IMR-90 (cell line): ENCODE measurements at regions not wholly inside any gene's neighbourhood (a gene's known extent, or its start where the extent isn't known, plus 50 kb on each side); places are given as distances from the start of the nearest gene placed in this dataset.
A peak's percentile ranks its signal among the peaks of the same experiment; 100 is the strongest.

ENCODE experiments used
- ATAC-seq: fragments of 200-7000 bp; cut with Tn5 transposase; 2 replicates; pipeline ENCODE4 v1.9.1; 2020; ENCODE audit warnings: low read depth, mild to moderate bottlenecking, moderate library complexity
- BruUV-seq: library from RNA; stranded (reverse); fragments of 400-500 nt; replicated peaks from 2 replicates; lab custom pipeline; 2021; lab: Mats Ljungman, UMichigan
- CTCF ChIA-PET: fragments of 300-600 bp; formaldehyde crosslinking; extraction: SDS; loops from one replicate; lab custom pipeline; 2021; ENCODE audit warnings: antibody characterized with exemption; lab: Yijun Ruan, JAX
- POLR2A ChIA-PET: fragments of 300-600 bp; sonication (Branson Sonifier 250); formaldehyde crosslinking; loops from one replicate; lab custom pipeline; 2022; ENCODE audit warnings: antibody characterized with exemption; ENCODE audit not compliant: unreplicated experiment; lab: Charles Lee
- DNase-seq: peaks from one replicate; pipeline ENCODE4 v3.0.0; 2013
- H2AFZ ChIP-seq: replicated peaks from 2 replicates; pipeline ENCODE3; 2013; ENCODE audit warnings: low read length, mild to moderate bottlenecking; ENCODE audit not compliant: poor library complexity
- H2AK5ac ChIP-seq: 2 replicates; pipeline ENCODE4 v1.6.1; 2013; ENCODE audit warnings: low read depth, low read length, inconsistent platforms
- H2AK9ac ChIP-seq: replicated peaks from 2 replicates; pipeline ENCODE3; 2013; ENCODE audit warnings: mild to moderate bottlenecking, low read depth, low read length, moderate library complexity; ENCODE audit not compliant: poor library complexity
- H2BK120ac ChIP-seq: 2 replicates; pipeline ENCODE4 v1.6.1; 2013; ENCODE audit warnings: low read depth, low read length, inconsistent platforms
- H2BK15ac ChIP-seq: 3 replicates; pipeline ENCODE4 v1.6.1; 2013; ENCODE audit warnings: low read depth, low read length, inconsistent platforms
- H2BK20ac ChIP-seq: 2 replicates; pipeline ENCODE4 v1.6.1; 2013; ENCODE audit warnings: low read depth, mild to moderate bottlenecking, inconsistent platforms, low read length, moderate library complexity
- H2BK5ac ChIP-seq: 2 replicates; pipeline ENCODE4 v1.6.1; 2013; ENCODE audit warnings: mild to moderate bottlenecking, low read depth, low read length, inconsistent platforms; ENCODE audit not compliant: poor library complexity, severe bottlenecking
- H3K14ac ChIP-seq: replicated peaks from 2 replicates; pipeline ENCODE4 v1.6.1; 2013; ENCODE audit warnings: low read depth, low read length, inconsistent platforms
- H3K18ac ChIP-seq: 2 replicates; pipeline ENCODE4 v1.6.1; 2013; ENCODE audit warnings: low read depth, low read length, control low read depth
- H3K23ac ChIP-seq: 2 replicates; pipeline ENCODE4 v1.6.1; 2013; ENCODE audit warnings: low read depth, low read length, inconsistent platforms
- H3K27ac ChIP-seq: 2 replicates; pipeline ENCODE4 v1.5.1; 2013; ENCODE audit warnings: mild to moderate bottlenecking, control low read depth, low read length; ENCODE audit not compliant: insufficient read depth
- H3K27me3 ChIP-seq: 2 replicates; pipeline ENCODE4 v1.6.1; 2013; ENCODE audit warnings: low read length; ENCODE audit not compliant: control insufficient read depth, insufficient read depth
- H3K36me3 ChIP-seq: 2 replicates; pipeline ENCODE4 v1.6.1; 2013; ENCODE audit warnings: low read length, mixed read lengths; ENCODE audit not compliant: control insufficient read depth, insufficient read depth
- H3K4ac ChIP-seq: 2 replicates; pipeline ENCODE4 v1.6.1; 2013; ENCODE audit warnings: low read depth, low read length, inconsistent platforms
- H3K4me1 ChIP-seq: 2 replicates; pipeline ENCODE4 v1.6.1; 2013; ENCODE audit warnings: low read length, mixed read lengths; ENCODE audit not compliant: control insufficient read depth, insufficient read depth
- H3K4me2 ChIP-seq: 2 replicates; pipeline ENCODE4 v1.6.1; 2013; ENCODE audit warnings: low read depth, mild to moderate bottlenecking, control low read depth, low read length, moderate library complexity
- H3K4me3 ChIP-seq: 2 replicates; pipeline ENCODE4 v1.5.1; 2013; ENCODE audit warnings: low read depth, mild to moderate bottlenecking, control low read depth, low read length, moderate library complexity; ENCODE audit not compliant: insufficient read depth
- H3K56ac ChIP-seq: 2 replicates; pipeline ENCODE4 v1.6.1; 2013; ENCODE audit warnings: low read length, inconsistent platforms; ENCODE audit not compliant: insufficient read depth; ENCODE audit errors: extremely low read depth
- H3K79me1 ChIP-seq, 2 experiments: 2 replicates each; pipeline ENCODE4 v1.6.1; 2013; ENCODE audit warnings: low read length in 2 of 2, inconsistent platforms in 1 of 2, low read depth in 1 of 2
- H3K9ac ChIP-seq: 2 replicates; pipeline ENCODE4 v1.6.1; 2013; ENCODE audit warnings: low read depth, low read length, control low read depth
- H3K9me1 ChIP-seq: 2 replicates; pipeline ENCODE4 v1.6.1; 2013; ENCODE audit warnings: low read length, inconsistent platforms; ENCODE audit not compliant: insufficient read depth
- H3K9me3 ChIP-seq: 2 replicates; pipeline ENCODE4 v1.6.1; 2013; ENCODE audit warnings: low read length; ENCODE audit not compliant: control insufficient read depth, insufficient read depth
- H4K20me1 ChIP-seq: 2 replicates; pipeline ENCODE4 v1.6.1; 2013; ENCODE audit warnings: low read length, inconsistent platforms; ENCODE audit not compliant: insufficient read depth
- H4K5ac ChIP-seq: 2 replicates; pipeline ENCODE4 v1.6.1; 2013; ENCODE audit warnings: mild to moderate bottlenecking, low read depth, low read length, control low read depth
- H4K8ac ChIP-seq, 2 experiments: 2 replicates each; pipeline ENCODE4 v1.6.1; 2013; ENCODE audit warnings: low read depth in 2 of 2, low read length in 2 of 2, control low read depth in 1 of 2, inconsistent platforms in 1 of 2
- H4K91ac ChIP-seq: 2 replicates; pipeline ENCODE4 v1.6.1; 2013; ENCODE audit warnings: low read depth, low read length, inconsistent platforms; ENCODE audit not compliant: insufficient read depth
- BHLHE40 ChIP-seq: fragments of 150-350 bp; IDR thresholded peaks from 2 replicates; pipeline ENCODE4 v1.6.1; 2016; ENCODE audit warnings: mild to moderate bottlenecking, low read depth, low read length
- CEBPB ChIP-seq: IDR thresholded peaks from 2 replicates; pipeline ENCODE4 v1.6.1; 2012; ENCODE audit warnings: low read depth, low read length, improper control_type of control experiment
- CHD1 ChIP-seq: IDR thresholded peaks from 2 replicates; pipeline ENCODE4 v1.6.1; 2012; ENCODE audit warnings: low read depth, low read length, improper control_type of control experiment
- FOS ChIP-seq: fragments of 150-350 bp; IDR thresholded peaks from 2 replicates; pipeline ENCODE4 v1.6.1; 2016; ENCODE audit warnings: low read depth, low read length
- MAFK ChIP-seq: IDR thresholded peaks from 2 replicates; pipeline ENCODE4 v1.6.1; 2012; ENCODE audit warnings: low read depth, low read length, improper control_type of control experiment
- MAZ ChIP-seq: IDR thresholded peaks from 2 replicates; pipeline ENCODE4 v1.6.1; 2012; ENCODE audit warnings: low read depth, mild to moderate bottlenecking, low read length, improper control_type of control experiment, moderate library complexity, borderline replicate concordance
- MXI1 ChIP-seq: IDR thresholded peaks from 2 replicates; pipeline ENCODE4 v1.6.1; 2012; ENCODE audit warnings: low read depth, mild to moderate bottlenecking, low read length, moderate library complexity, borderline replicate concordance
- NFE2L2 ChIP-seq: fragments of 150-350 bp; IDR thresholded peaks from 2 replicates; pipeline ENCODE4 v1.6.1; 2016; ENCODE audit warnings: low read depth, mild to moderate bottlenecking, low read length
- POLR2A ChIP-seq: IDR thresholded peaks from 2 replicates; pipeline ENCODE4 v1.6.1; 2012; ENCODE audit warnings: mild to moderate bottlenecking, low read depth, low read length
- RAD21 ChIP-seq: IDR thresholded peaks from 2 replicates; pipeline ENCODE4 v1.6.1; 2012; ENCODE audit warnings: low read length, improper control_type of control experiment
- RCOR1 ChIP-seq: IDR thresholded peaks from 2 replicates; pipeline ENCODE4 v1.6.1; 2012; ENCODE audit warnings: mild to moderate bottlenecking, low read length, improper control_type of control experiment; ENCODE audit not compliant: insufficient replicate concordance
- RFX5 ChIP-seq: IDR thresholded peaks from 2 replicates; pipeline ENCODE4 v1.8.0; 2012; ENCODE audit warnings: low read depth, mild to moderate bottlenecking, low read length, moderate library complexity
- WGBS, 2 experiments: methylation state at CpG; one replicate each; pipeline versions ENCODE4 v1.1.5 to v1.1.7; 2013; ENCODE audit warnings: missing lambda C conversion rate in 2 of 2; ENCODE audit not compliant: insufficient read length in 1 of 2; ENCODE audit errors: extremely low coverage in 2 of 2; 5-methylcytosine and 5-hydroxymethylcytosine counted together
- dilution Hi-C: fragments of 300-500 bp; cut with HindIII; formaldehyde crosslinking; loops from one replicate; pipeline ENCODE4 v1.14.3; 2018; ENCODE audit warnings: low sequenced_read_pairs; ENCODE audit not compliant: unreplicated experiment
- in situ Hi-C: fragments of 300-500 bp; cut with MboI; formaldehyde crosslinking; loops from 3 replicates; pipeline ENCODE4 v1.14.3; 2019; ENCODE audit warnings: low sequenced_read_pairs, inconsistent platforms, mixed read lengths
- intact Hi-C: fragments of 100-400 bp; cut with micrococcal nuclease; formaldehyde crosslinking; loops from 2 replicates; pipeline ENCODE4 v1.10.0; 2022
- TF ChIP-seq, protein P1 (sequence below): fragments of 150-350 bp; IDR thresholded peaks from 2 replicates; pipeline ENCODE4 v1.6.1; 2016; ENCODE audit warnings: low read depth, mild to moderate bottlenecking, low read length, moderate library complexity, borderline replicate concordance
- TF ChIP-seq, protein P2 (sequence below): fragments of 150-350 bp; IDR thresholded peaks from 2 replicates; pipeline ENCODE4 v1.6.1; 2017; ENCODE audit warnings: mild to moderate bottlenecking, antibody characterized with exemption, low read length, low read depth
- TF ChIP-seq, protein P3 (sequence below): conservative IDR thresholded peaks from 2 replicates; pipeline ENCODE4 v1.5.1; 2012; ENCODE audit warnings: mild to moderate bottlenecking, low read depth, low read length, improper control_type of control experiment

DNA sequence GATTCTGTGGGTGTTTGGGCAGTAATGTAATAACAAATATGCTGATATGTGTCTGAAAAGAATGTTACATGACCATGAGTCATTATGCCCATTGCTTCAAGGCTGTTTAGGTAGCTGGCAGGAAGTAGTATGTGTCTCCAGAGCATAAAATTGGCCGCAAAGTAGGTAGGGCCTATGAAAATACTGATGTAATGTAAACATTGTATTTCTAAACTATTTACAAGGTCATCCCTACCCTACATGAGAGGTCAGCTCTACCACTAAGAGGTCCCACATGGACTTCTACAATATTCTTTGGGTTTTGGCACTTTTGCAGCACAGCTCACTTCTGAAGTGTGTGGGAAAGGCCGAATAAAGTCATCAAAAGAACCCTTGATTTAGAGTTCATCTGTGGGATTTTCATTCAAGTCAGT is 301.9 kb downstream of the AHR start:
- no TSS peak for BruUV-seq
- DNase-seq (peak; percentile 92), ATAC-seq (peak; percentile 95)
- no peaks in the 10 kb centered on the region for H3K79me1 ChIP-seq
- H4K20me1 ChIP-seq, result no peaks in the 10 kb centered on the region
- no peak overlapping the region for H3K4ac ChIP-seq
- H4K5ac ChIP-seq, result no peak overlapping the region
- no peaks in the 10 kb centered on the region for H3K36me3 ChIP-seq
- H3K4me2 ChIP-seq, result peak overlapping the region; percentile 46; the same call in 1 of the 2 replicates
- no peak overlapping the region for H3K14ac ChIP-seq
- H2BK20ac ChIP-seq, result peak overlapping the region; percentile 9; the same call in 1 of the 2 replicates
- H3K9me3 ChIP-seq, result peaks cover 2% of the 10 kb centered on the region; the same call in 1 of the 2 replicates
- H2AK9ac ChIP-seq, result no peak overlapping the region
- H2AK5ac ChIP-seq, result no peak overlapping the region
- H2AFZ ChIP-seq, result no peak overlapping the region
- dilution Hi-C loops, result no loop called here
- no peak overlapping the region for H3K18ac ChIP-seq
- H3K27me3 ChIP-seq, result no peaks in the 10 kb centered on the region
- H2BK15ac ChIP-seq, result no peak overlapping the region
- ChIA-PET POLR2A (no interaction called here), CTCF (interaction anchor here (2.0 kb wide), 1 partner anchor 11 kb away, joined by 5 read pairs; no protein-coding TSS in a partner anchor)
- H3K4me1 ChIP-seq, result peaks cover 4% of the 10 kb centered on the region; the same call in 1 of the 2 replicates
- peaks cover 3% of the 10 kb centered on the region; the same call in 1 of the 2 replicates for H3K9me1 ChIP-seq
- peak overlapping the region; percentile 20; the same call in 1 of the 2 replicates for H2BK120ac ChIP-seq
- peak overlapping the region in 1 of 2 experiments; percentile 39; a peak in 1 of 4 replicates for H4K8ac ChIP-seq
- no CpG with 5 or more reads among the region's 2 CpGs for WGBS, 2 experiments
- H3K27ac ChIP-seq, result no peak overlapping the region
- H3K9ac ChIP-seq, result no peak overlapping the region
- TF ChIP-seq RAD21 (no peak), MXI1 (no peak), RFX5 (no peak), MAZ (no peak), RCOR1 (no peak), CEBPB (peak; percentile 80; the same call in 1 of the 2 replicates), FOS (peak; percentile 63), BHLHE40 (peak; percentile 54; the same call in 1 of the 2 replicates), POLR2A (no peak), MAFK (peak; percentile 55; the same call in 1 of the 2 replicates), CHD1 (no peak), NFE2L2 (no peak)
- TF ChIP-seq, protein P1, sequence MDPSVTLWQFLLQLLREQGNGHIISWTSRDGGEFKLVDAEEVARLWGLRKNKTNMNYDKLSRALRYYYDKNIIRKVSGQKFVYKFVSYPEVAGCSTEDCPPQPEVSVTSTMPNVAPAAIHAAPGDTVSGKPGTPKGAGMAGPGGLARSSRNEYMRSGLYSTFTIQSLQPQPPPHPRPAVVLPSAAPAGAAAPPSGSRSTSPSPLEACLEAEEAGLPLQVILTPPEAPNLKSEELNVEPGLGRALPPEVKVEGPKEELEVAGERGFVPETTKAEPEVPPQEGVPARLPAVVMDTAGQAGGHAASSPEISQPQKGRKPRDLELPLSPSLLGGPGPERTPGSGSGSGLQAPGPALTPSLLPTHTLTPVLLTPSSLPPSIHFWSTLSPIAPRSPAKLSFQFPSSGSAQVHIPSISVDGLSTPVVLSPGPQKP, result no peak
- TF ChIP-seq, protein P2, sequence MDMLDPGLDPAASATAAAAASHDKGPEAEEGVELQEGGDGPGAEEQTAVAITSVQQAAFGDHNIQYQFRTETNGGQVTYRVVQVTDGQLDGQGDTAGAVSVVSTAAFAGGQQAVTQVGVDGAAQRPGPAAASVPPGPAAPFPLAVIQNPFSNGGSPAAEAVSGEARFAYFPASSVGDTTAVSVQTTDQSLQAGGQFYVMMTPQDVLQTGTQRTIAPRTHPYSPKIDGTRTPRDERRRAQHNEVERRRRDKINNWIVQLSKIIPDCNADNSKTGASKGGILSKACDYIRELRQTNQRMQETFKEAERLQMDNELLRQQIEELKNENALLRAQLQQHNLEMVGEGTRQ, result no peak
- TF ChIP-seq, protein P3, sequence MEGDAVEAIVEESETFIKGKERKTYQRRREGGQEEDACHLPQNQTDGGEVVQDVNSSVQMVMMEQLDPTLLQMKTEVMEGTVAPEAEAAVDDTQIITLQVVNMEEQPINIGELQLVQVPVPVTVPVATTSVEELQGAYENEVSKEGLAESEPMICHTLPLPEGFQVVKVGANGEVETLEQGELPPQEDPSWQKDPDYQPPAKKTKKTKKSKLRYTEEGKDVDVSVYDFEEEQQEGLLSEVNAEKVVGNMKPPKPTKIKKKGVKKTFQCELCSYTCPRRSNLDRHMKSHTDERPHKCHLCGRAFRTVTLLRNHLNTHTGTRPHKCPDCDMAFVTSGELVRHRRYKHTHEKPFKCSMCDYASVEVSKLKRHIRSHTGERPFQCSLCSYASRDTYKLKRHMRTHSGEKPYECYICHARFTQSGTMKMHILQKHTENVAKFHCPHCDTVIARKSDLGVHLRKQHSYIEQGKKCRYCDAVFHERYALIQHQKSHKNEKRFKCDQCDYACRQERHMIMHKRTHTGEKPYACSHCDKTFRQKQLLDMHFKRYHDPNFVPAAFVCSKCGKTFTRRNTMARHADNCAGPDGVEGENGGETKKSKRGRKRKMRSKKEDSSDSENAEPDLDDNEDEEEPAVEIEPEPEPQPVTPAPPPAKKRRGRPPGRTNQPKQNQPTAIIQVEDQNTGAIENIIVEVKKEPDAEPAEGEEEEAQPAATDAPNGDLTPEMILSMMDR, result no peak
- in situ Hi-C loops, result no loop called here
- H3K4me3 ChIP-seq, result no peak overlapping the region
- no peak overlapping the region for H3K23ac ChIP-seq
- H2BK5ac ChIP-seq, result peak overlapping the region; percentile 45
- H4K91ac ChIP-seq, result no peak overlapping the region
- intact Hi-C loops, result no loop called here
- H3K56ac ChIP-seq, result no peak overlapping the region
